ENCODE measurements at regions not wholly inside any gene's neighbourhood (a gene's known extent, or its start where the extent isn't known, plus 50 kb on each side); places are given as distances from the start of the nearest gene placed in this dataset.

DNA sequence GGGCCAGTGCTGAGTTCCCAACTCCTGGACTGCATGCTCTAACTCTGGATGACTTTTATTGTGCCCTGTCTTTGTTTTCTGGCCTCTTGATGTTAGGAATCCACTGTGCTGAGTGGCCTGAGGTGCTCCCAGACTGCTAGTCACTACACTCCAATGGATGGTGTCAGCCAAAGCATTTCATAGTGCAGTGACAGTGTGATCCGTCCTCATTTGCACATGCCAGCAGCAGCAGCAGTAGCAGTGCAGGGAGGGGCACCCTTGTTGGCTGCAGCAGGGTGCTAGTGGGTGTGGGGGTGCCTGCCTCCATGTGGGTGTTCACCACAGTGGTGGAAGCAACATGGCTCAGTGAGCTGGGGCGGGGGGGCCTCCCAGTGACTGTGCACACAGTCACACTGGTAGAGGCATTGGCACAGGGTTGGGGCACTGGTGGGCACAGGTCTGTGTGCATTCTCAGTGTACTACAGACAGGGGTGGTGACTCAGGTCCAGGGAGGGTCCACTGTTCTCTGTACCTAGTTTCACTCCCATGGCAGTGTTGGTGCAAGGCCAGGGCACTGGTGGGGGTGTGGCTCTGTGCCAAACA lies 214.0 kb downstream of the ZC3H11B start (continued):
- no peak for TF ChIP-seq SP1 (IDR thresholded peaks at IDR 0.05; ENCODE audit: low read depth)
- no peak for TF ChIP-seq RAD21 (IDR thresholded peaks at IDR 0.05; ENCODE audit: low read depth)
- no peak for TF ChIP-seq SRF (IDR thresholded peaks at IDR 0.05; ENCODE audit: low read depth)
- TF ChIP-seq, protein P1, sequence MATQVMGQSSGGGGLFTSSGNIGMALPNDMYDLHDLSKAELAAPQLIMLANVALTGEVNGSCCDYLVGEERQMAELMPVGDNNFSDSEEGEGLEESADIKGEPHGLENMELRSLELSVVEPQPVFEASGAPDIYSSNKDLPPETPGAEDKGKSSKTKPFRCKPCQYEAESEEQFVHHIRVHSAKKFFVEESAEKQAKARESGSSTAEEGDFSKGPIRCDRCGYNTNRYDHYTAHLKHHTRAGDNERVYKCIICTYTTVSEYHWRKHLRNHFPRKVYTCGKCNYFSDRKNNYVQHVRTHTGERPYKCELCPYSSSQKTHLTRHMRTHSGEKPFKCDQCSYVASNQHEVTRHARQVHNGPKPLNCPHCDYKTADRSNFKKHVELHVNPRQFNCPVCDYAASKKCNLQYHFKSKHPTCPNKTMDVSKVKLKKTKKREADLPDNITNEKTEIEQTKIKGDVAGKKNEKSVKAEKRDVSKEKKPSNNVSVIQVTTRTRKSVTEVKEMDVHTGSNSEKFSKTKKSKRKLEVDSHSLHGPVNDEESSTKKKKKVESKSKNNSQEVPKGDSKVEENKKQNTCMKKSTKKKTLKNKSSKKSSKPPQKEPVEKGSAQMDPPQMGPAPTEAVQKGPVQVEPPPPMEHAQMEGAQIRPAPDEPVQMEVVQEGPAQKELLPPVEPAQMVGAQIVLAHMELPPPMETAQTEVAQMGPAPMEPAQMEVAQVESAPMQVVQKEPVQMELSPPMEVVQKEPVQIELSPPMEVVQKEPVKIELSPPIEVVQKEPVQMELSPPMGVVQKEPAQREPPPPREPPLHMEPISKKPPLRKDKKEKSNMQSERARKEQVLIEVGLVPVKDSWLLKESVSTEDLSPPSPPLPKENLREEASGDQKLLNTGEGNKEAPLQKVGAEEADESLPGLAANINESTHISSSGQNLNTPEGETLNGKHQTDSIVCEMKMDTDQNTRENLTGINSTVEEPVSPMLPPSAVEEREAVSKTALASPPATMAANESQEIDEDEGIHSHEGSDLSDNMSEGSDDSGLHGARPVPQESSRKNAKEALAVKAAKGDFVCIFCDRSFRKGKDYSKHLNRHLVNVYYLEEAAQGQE (IDR thresholded peaks at IDR 0.05; ENCODE audit: low read depth), result no peak

DNA sequence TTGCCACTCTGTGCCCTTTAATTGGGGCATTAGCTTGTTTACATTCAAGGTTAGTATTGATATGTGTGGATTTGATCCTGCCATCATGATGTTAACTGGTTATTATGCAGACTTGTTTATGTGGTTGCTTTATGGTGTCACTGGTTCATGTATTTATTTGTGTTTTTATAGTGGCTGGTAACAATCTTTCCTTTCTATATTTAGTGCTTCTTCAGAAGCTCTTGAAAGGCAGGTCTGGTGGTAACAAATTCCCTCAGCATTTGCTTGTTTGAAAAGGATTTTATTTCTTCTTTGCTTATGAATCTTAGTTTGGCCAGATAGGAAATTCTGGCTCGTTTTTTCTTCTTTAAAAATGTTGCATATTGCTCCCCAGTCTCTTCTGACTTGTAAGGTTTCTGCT lies 215.4 kb downstream of the ZC3H11B start:
- intact Hi-C loops (cut with micrococcal nuclease), result no loop called here
- H3K4me1 ChIP-seq (ENCODE audit: control insufficient read depth in 1 of 2, insufficient read depth in 2 of 2, low read length in 2 of 2), result no peaks in the 10 kb centered on the region
- RAD21 ChIA-PET (ENCODE audit: low non-redundant PET in 1 of 2, low total read pairs in 2 of 2, uncharacterized antibody in 2 of 2, unreplicated experiment in 2 of 2), result no interaction called here
- BruUV-seq (replicated peaks), result no TSS peak
- H3K4me2 ChIP-seq (ENCODE audit: low read length), result no peak overlapping the region
- H3K9me2 ChIP-seq (ENCODE audit: insufficient read depth), result no peaks in the 10 kb centered on the region
- POLR2A ChIA-PET, result no interaction called here
- H3K27ac ChIP-seq (ENCODE audit: low read depth, low read length), result no peak overlapping the region
- H3K9ac ChIP-seq (ENCODE audit: low read length), result no peak overlapping the region
- H3K4me3 ChIP-seq (replicated peaks in 1 of 2; ENCODE audit: low read depth in 1 of 2, low read length in 2 of 2), result no peak overlapping the region
- DNase-seq (ENCODE audit: low read depth, low spot score) (no peak), ATAC-seq (no peak)
- H2AFZ ChIP-seq (ENCODE audit: low read depth, low read length, poor library complexity, severe bottlenecking), result no peak overlapping the region
- H3K27me3 ChIP-seq (ENCODE audit: insufficient read depth, low read length), result no peaks in the 10 kb centered on the region
- H3K9me3 ChIP-seq (ENCODE audit: control insufficient read depth in 1 of 2, insufficient read depth in 1 of 2, low read depth in 1 of 2, low read length in 2 of 2), result peaks cover 4 to 8% of the 10 kb centered on the region in 2 experiments; a peak in 2 of 4 replicates
- H4K20me1 ChIP-seq (ENCODE audit: insufficient read depth), result no peaks in the 10 kb centered on the region
- CTCF ChIA-PET, result no interaction called here
- no peaks in the 10 kb centered on the region for H3K36me3 ChIP-seq (ENCODE audit: control insufficient read depth in 1 of 2, insufficient read depth in 2 of 2, low read length in 2 of 2)
- H3K79me2 ChIP-seq (ENCODE audit: insufficient read depth, low read length), result no peaks in the 10 kb centered on the region
- no peak for TF ChIP-seq ELF1 (IDR thresholded peaks at IDR 0.05; ENCODE audit: borderline replicate concordance, low read depth)
- no peak for TF ChIP-seq CBX3 (IDR thresholded peaks at IDR 0.05; ENCODE audit: low read depth)
- no peak for TF ChIP-seq JUND (IDR thresholded peaks at IDR 0.05)
- no peak for TF ChIP-seq CEBPB (IDR thresholded peaks at IDR 0.05; ENCODE audit: low read depth)
- TF ChIP-seq EZH2phosphoT487 (IDR thresholded peaks at IDR 0.05; ENCODE audit: borderline replicate concordance), result no peak
- TF ChIP-seq, protein P1 (IDR thresholded peaks at IDR 0.05; ENCODE audit: low read depth), result no peak
- no peak for TF ChIP-seq EGR1 (IDR thresholded peaks at IDR 0.05; ENCODE audit: low read depth)
- TF ChIP-seq, protein P2, sequence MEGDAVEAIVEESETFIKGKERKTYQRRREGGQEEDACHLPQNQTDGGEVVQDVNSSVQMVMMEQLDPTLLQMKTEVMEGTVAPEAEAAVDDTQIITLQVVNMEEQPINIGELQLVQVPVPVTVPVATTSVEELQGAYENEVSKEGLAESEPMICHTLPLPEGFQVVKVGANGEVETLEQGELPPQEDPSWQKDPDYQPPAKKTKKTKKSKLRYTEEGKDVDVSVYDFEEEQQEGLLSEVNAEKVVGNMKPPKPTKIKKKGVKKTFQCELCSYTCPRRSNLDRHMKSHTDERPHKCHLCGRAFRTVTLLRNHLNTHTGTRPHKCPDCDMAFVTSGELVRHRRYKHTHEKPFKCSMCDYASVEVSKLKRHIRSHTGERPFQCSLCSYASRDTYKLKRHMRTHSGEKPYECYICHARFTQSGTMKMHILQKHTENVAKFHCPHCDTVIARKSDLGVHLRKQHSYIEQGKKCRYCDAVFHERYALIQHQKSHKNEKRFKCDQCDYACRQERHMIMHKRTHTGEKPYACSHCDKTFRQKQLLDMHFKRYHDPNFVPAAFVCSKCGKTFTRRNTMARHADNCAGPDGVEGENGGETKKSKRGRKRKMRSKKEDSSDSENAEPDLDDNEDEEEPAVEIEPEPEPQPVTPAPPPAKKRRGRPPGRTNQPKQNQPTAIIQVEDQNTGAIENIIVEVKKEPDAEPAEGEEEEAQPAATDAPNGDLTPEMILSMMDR (IDR thresholded peaks at IDR 0.05 in 2 of 3, conservative IDR thresholded peaks at IDR 0.05 in 1 of 3; ENCODE audit: borderline replicate concordance in 1 of 3, insufficient read depth in 1 of 3, low read depth in 2 of 3, low read length in 2 of 3), result no peak
- no peak for TF ChIP-seq POLR2AphosphoS5 (IDR thresholded peaks at IDR 0.05; ENCODE audit: low read depth, low read length)
- TF ChIP-seq SRF (IDR thresholded peaks at IDR 0.05; ENCODE audit: low read depth), result no peak
- TF ChIP-seq TCF7L2 (IDR thresholded peaks at IDR 0.05; ENCODE audit: borderline replicate concordance, extremely low read depth, insufficient read depth, insufficient read length), result no peak
- TF ChIP-seq POLR2A (IDR thresholded peaks at IDR 0.05; ENCODE audit: borderline replicate concordance, extremely low read depth, insufficient read depth, insufficient read length), result no peak
- TF ChIP-seq, protein P3, sequence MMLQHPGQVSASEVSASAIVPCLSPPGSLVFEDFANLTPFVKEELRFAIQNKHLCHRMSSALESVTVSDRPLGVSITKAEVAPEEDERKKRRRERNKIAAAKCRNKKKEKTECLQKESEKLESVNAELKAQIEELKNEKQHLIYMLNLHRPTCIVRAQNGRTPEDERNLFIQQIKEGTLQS (IDR thresholded peaks at IDR 0.05), result no peak
- no peak for TF ChIP-seq FOSL1 (IDR thresholded peaks at IDR 0.05; ENCODE audit: low read depth)
- no peak for TF ChIP-seq EZH2 (IDR thresholded peaks at IDR 0.05)

Measured in HCT116 (cell line).